K562 (cell line): ENCODE measurements at regions not wholly inside any gene's neighbourhood (a gene's known extent, or its start where the extent isn't known, plus 50 kb on each side); places are given as distances from the start of the nearest gene placed in this dataset.

Experiments used
- ATAC-seq: fragments of 200-7000 bp; cut with Tn5 transposase; 3 replicates; pipeline ENCODE4 v1.9.1; 2020; ENCODE audit warnings: moderate library complexity
- BruUV-seq: library from RNA; stranded (reverse); fragments of 400-500 nt; replicated peaks from 2 replicates; lab custom pipeline; 2021; lab: Mats Ljungman, UMichigan
- CTCF ChIA-PET: fragments of 300-600 bp; formaldehyde crosslinking; extraction: SDS; loops from one replicate; lab custom pipeline; 2021; ENCODE audit warnings: low intra/inter-chr PET ratio; lab: Yijun Ruan, JAX
- POLR2A ChIA-PET: fragments of 300-600, 350-650 bp; sonication (Branson Sonifier 250); formaldehyde crosslinking; extraction: SDS; loops from one replicate; lab custom pipeline; 2021; ENCODE audit warnings: antibody characterized with exemption, inconsistent platforms; lab: Yijun Ruan, JAX
- DNase-seq, 4 experiments: peaks; one replicate each; pipeline versions ENCODE4 v3.0.0 to v3.0.0-alpha.2; 2011 to 2018; ENCODE audit warnings: low spot score in 3 of 4, mixed read lengths in 3 of 4; ENCODE audit errors: extremely low read depth in 1 of 4
- FAIRE-seq: peaks from 2 replicates; lab custom pipeline; 2011; peaks lifted over from hg19 to GRCh38; lab: Jason Lieb, UNC
- H2AFZ ChIP-seq: 2 replicates; pipeline ENCODE4 v1.6.0; 2011; ENCODE audit warnings: low read depth, low read length, control low read depth, inconsistent platforms
- H3K27ac ChIP-seq: fragments of 200-600 bp; 3 replicates; pipeline ENCODE4 v1.8.0; 2011; ENCODE audit warnings: low read depth, mild to moderate bottlenecking, control low read depth, inconsistent platforms, low read length, moderate library complexity, mixed read lengths; ENCODE audit errors: extremely low read depth
- H3K27me3 ChIP-seq, 2 experiments: fragments of 300-600 bp in 1 of 2; 2 replicates in 1 of 2; 3 replicates in 1 of 2; pipeline versions ENCODE4 v1.6.0 to v1.8.0; 2011; ENCODE audit warnings: inconsistent platforms in 2 of 2, low read length in 2 of 2, mild to moderate bottlenecking in 1 of 2, mixed read lengths in 1 of 2, moderate library complexity in 1 of 2; ENCODE audit not compliant: control insufficient read depth in 2 of 2, insufficient read depth in 2 of 2
- H3K36me3 ChIP-seq: fragments of 300-600 bp; 3 replicates; pipeline ENCODE4 v1.8.0; 2011; ENCODE audit warnings: mild to moderate bottlenecking, low read length, inconsistent platforms; ENCODE audit not compliant: control insufficient read depth, insufficient read depth
- H3K4me1 ChIP-seq, 2 experiments: fragments of 200-600 bp in 1 of 2; replicated peaks in 1 of 2; 2 replicates in 1 of 2; 3 replicates in 1 of 2; pipeline versions ENCODE4 v1.5.1 to v1.8.0; 2011; ENCODE audit warnings: inconsistent platforms in 2 of 2, low read length in 2 of 2, mild to moderate bottlenecking in 1 of 2, mixed read lengths in 1 of 2, moderate library complexity in 1 of 2; ENCODE audit not compliant: control insufficient read depth in 2 of 2, insufficient read depth in 2 of 2
- H3K4me2 ChIP-seq: 2 replicates; pipeline ENCODE4 v1.6.1; 2011; ENCODE audit warnings: low read length, control low read depth, inconsistent platforms, mixed read lengths; ENCODE audit not compliant: insufficient read depth
- H3K4me3 ChIP-seq: fragments of 200-600 bp; sonication (generic), shearing (Covaris generic); 2 replicates; pipeline ENCODE4 v1.5.1; 2016; ENCODE audit warnings: control low read depth, inconsistent platforms
- H3K79me2 ChIP-seq: fragments of 200-600 bp; 3 replicates; pipeline ENCODE4 v1.8.0; 2011; ENCODE audit warnings: low read length, inconsistent platforms; ENCODE audit not compliant: control insufficient read depth, insufficient read depth
- H3K9ac ChIP-seq, 2 experiments: 2 replicates each; pipeline versions ENCODE4 v1.6.0 to v1.6.1; 2011; ENCODE audit warnings: low read depth in 2 of 2, low read length in 2 of 2, control low read depth in 1 of 2, inconsistent platforms in 1 of 2, mild to moderate bottlenecking in 1 of 2, mixed read lengths in 1 of 2; ENCODE audit not compliant: insufficient read depth in 1 of 2
- H3K9me1 ChIP-seq: one replicate; pipeline ENCODE4 v1.6.0; 2011; ENCODE audit warnings: inconsistent platforms, mild to moderate bottlenecking, low read length, moderate library complexity; ENCODE audit not compliant: control insufficient read depth, insufficient read depth
- H3K9me3 ChIP-seq: replicated peaks from 2 replicates; pipeline ENCODE4 v1.5.1; 2011; ENCODE audit warnings: low read depth, low read length, inconsistent platforms; ENCODE audit not compliant: control insufficient read depth, insufficient read depth
- H4K20me1 ChIP-seq: replicated peaks from 2 replicates; pipeline ENCODE4 v1.6.1; 2011; ENCODE audit warnings: low read length, inconsistent platforms, mixed read lengths; ENCODE audit not compliant: control insufficient read depth, insufficient read depth
- ARHGAP35 ChIP-seq: fragments of 450-650 bp; IDR thresholded peaks from 2 replicates; pipeline ENCODE4 v1.6.1; 2018; ENCODE audit not compliant: partially characterized antibody
- CTCF ChIP-seq, 3 experiments: IDR thresholded peaks in 2 of 3; conservative IDR thresholded peaks in 1 of 3; 2 replicates each; pipeline ENCODE4 v1.5.1; 2011 to 2012; ENCODE audit warnings: low read length in 3 of 3, mild to moderate bottlenecking in 3 of 3, control low read depth in 2 of 3, improper control_type of control experiment in 1 of 3, inconsistent platforms in 1 of 3, low read depth in 1 of 3, mixed read lengths in 1 of 3, moderate library complexity in 1 of 3; ENCODE audit not compliant: insufficient read depth in 2 of 3
- DACH1 ChIP-seq: fragments of 450-650 bp; IDR thresholded peaks from 2 replicates; pipeline ENCODE4 v1.6.1; 2018; ENCODE audit not compliant: partially characterized antibody
- DPF2 ChIP-seq: fragments of 450-650 bp; IDR thresholded peaks from 2 replicates; pipeline ENCODE4 v1.6.1; 2016
- ETV5 ChIP-seq: sonication (generic); formaldehyde crosslinking; IDR thresholded peaks from 2 replicates; pipeline ENCODE4 v1.4.0; 2020; ENCODE audit warnings: low read depth, mild to moderate bottlenecking, missing genetic modification reagents
- ETV6 ChIP-seq, 3 experiments: fragments of 150-350 bp in 1 of 3; sonication (generic) in 1 of 3; formaldehyde crosslinking in 1 of 3; IDR thresholded peaks; 2 replicates each; pipeline versions ENCODE4 v1.6.1 to v1.8.0; 2014 to 2022; ENCODE audit warnings: borderline replicate concordance in 2 of 3, low read depth in 2 of 3, antibody characterized with exemption in 1 of 3, low read length in 1 of 3, mild to moderate bottlenecking in 1 of 3, missing genetic modification reagents in 1 of 3
- FOXK2 ChIP-seq, 2 experiments: fragments of 450-650 bp; IDR thresholded peaks in 1 of 2; conservative IDR thresholded peaks in 1 of 2; 2 replicates each; pipeline ENCODE4 v1.6.1; 2016; ENCODE audit warnings: low read depth in 2 of 2, mild to moderate bottlenecking in 1 of 2
- GTF2E2 ChIP-seq: fragments of 200-800 bp; sonication (Bioruptor generic); IDR thresholded peaks from 2 replicates; pipeline ENCODE4 v1.6.1; 2016; ENCODE audit warnings: missing genetic modification characterization, missing compliant biosample characterization
- HNRNPH1 ChIP-seq: fragments of 200-400 bp; formaldehyde crosslinking; optimal IDR thresholded peaks from 2 replicates; pipeline ENCODE3; 2017; ENCODE audit warnings: low read depth, mild to moderate bottlenecking, low read length, moderate library complexity
- IRF1 ChIP-seq: sonication (generic); formaldehyde crosslinking; IDR thresholded peaks from 2 replicates; pipeline ENCODE4 v1.8.0; 2022; ENCODE audit warnings: missing genetic modification reagents, mild to moderate bottlenecking, borderline replicate concordance
- MTA1 ChIP-seq: fragments of 450-650 bp; IDR thresholded peaks from 2 replicates; pipeline ENCODE4 v1.6.1; 2017; ENCODE audit warnings: borderline replicate concordance
- MYBL2 ChIP-seq, 2 experiments: fragments of 450-650 bp in 1 of 2; sonication (generic) in 1 of 2; formaldehyde crosslinking in 1 of 2; IDR thresholded peaks; 2 replicates each; pipeline versions ENCODE4 v1.6.1 to v1.8.1; 2017 to 2022; ENCODE audit warnings: borderline replicate concordance in 1 of 2, inconsistent platforms in 1 of 2, low read depth in 1 of 2, mild to moderate bottlenecking in 1 of 2, missing genetic modification reagents in 1 of 2, moderate library complexity in 1 of 2
- NR2F6 ChIP-seq: fragments of 450-650 bp; formaldehyde crosslinking; IDR thresholded peaks from 2 replicates; pipeline ENCODE4 v1.4.0; 2020; ENCODE audit warnings: mild to moderate bottlenecking
- SETDB1 ChIP-seq: IDR thresholded peaks from one replicate; pipeline ENCODE4 v1.6.1; 2012; ENCODE audit warnings: low read length, control low read depth, inconsistent platforms
- ZNF140 ChIP-seq: fragments of 250-450 bp; sonication (Bioruptor Pico); IDR thresholded peaks from 2 replicates; pipeline ENCODE4 v1.8.0; 2021; ENCODE audit warnings: moderate library complexity, mild to moderate bottlenecking, inconsistent platforms
- WGBS: fragments of 100-300 bp; shearing (Covaris generic); methylation state at CpG from one replicate; pipeline ENCODE4 v1.1.6; 2016; ENCODE audit warnings: low coverage, mixed read lengths; ENCODE audit not compliant: insufficient coverage; ENCODE audit errors: missing lambda C conversion rate; 5-methylcytosine and 5-hydroxymethylcytosine counted together
- in situ Hi-C: fragments of 300-500 bp; cut with MboI; formaldehyde crosslinking; loops from 4 replicates; pipeline ENCODE4 v1.15.0; 2018; ENCODE audit warnings: inconsistent platforms, mixed read lengths
- intact Hi-C: fragments of 100-400 bp; cut with micrococcal nuclease; formaldehyde crosslinking; loops from 2 replicates; pipeline ENCODE4 v1.14.2; 2022
- TF ChIP-seq, protein P1 (sequence below), 2 experiments: IDR thresholded peaks in 1 of 2; conservative IDR thresholded peaks in 1 of 2; 2 replicates each; pipeline ENCODE4 v1.6.1; 2016; ENCODE audit warnings: low read depth in 2 of 2, mild to moderate bottlenecking in 1 of 2, missing compliant biosample characterization in 1 of 2, missing genetic modification characterization in 1 of 2, moderate library complexity in 1 of 2

DNA sequence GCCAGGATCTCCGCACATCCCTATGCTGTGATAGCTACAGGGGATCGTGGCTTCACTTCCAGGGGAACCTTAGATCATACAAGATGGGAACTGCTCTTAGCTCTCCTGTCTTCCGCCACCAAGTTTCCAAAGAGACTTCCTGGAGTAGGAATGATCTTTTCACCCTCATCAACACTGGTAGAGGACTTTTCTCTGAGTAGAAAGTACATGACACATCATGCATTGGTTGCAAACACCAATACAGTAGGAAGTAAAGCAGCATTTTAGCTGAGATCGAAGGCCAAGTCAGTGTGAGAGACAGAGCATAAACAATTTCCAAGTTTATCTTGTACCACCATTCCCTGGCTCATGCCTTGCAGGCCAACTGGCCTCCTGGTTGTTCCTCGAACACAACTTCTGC, 113.1 kb upstream of the NEDD9 start:
- Histone ChIP-seq H3K4me3 (no peak overlapping the region), H3K9me3 (no peaks in the 10 kb centered on the region), H3K36me3 (no peaks in the 10 kb centered on the region), H3K4me2 (no peak overlapping the region), H3K9me1 (no peaks in the 10 kb centered on the region), H3K9ac (no peak overlapping the region), H3K27ac (no peak overlapping the region), H2AFZ (no peak overlapping the region), H3K27me3 (peaks cover 0 to 8% of the 10 kb centered on the region in 2 experiments; a peak in 2 of 5 replicates), H3K79me2 (no peaks in the 10 kb centered on the region), H3K4me1 (no peaks in the 10 kb centered on the region), H4K20me1 (no peaks in the 10 kb centered on the region)
- intact Hi-C loops (no loop called here), in situ Hi-C loops (no loop called here)
- no peak for DNase-seq
- BruUV-seq, result no TSS peak
- CTCF ChIA-PET, result no interaction called here
- FAIRE-seq, result no peak
- ATAC-seq, result no peak
- TF ChIP-seq MTA1 (no peak), FOXK2 (conservative IDR thresholded peaks at IDR 0.05 in 1 of 2, IDR thresholded peaks at IDR 0.05 in 1 of 2; ENCODE audit: low read depth in 2 of 2) (no peak), DACH1 (no peak), ETV5 (CRISPR knock-in tag) (no peak), GTF2E2 (tag) (no peak), ARHGAP35 (no peak), MYBL2 (IDR thresholded peaks at IDR 0.05; ENCODE audit: low read depth) (no peak), MYBL2 (CRISPR knock-in tag; IDR thresholded peaks at IDR 0.05; ENCODE audit: borderline replicate concordance) (no peak), HNRNPH1 (no peak), ETV6 (IDR thresholded peaks at IDR 0.05; ENCODE audit: borderline replicate concordance in 1 of 2, low read depth in 2 of 2, low read length in 1 of 2) (no peak), ETV6 (CRISPR knock-in tag; IDR thresholded peaks at IDR 0.05; ENCODE audit: borderline replicate concordance) (no peak), IRF1 (CRISPR knock-in tag) (no peak), SETDB1 (no peak), DPF2 (no peak), CTCF (IDR thresholded peaks at IDR 0.05 in 2 of 3, conservative IDR thresholded peaks at IDR 0.05 in 1 of 3; ENCODE audit: insufficient read depth in 2 of 3, low read depth in 1 of 3, low read length in 3 of 3) (no peak), ZNF140 (no peak), NR2F6 (CRISPR knock-in tag) (no peak)
- TF ChIP-seq, protein P1, sequence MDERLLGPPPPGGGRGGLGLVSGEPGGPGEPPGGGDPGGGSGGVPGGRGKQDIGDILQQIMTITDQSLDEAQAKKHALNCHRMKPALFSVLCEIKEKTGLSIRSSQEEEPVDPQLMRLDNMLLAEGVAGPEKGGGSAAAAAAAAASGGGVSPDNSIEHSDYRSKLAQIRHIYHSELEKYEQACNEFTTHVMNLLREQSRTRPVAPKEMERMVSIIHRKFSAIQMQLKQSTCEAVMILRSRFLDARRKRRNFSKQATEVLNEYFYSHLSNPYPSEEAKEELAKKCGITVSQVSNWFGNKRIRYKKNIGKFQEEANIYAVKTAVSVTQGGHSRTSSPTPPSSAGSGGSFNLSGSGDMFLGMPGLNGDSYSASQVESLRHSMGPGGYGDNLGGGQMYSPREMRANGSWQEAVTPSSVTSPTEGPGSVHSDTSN (CRISPR knock-in tag; IDR thresholded peaks at IDR 0.05; ENCODE audit: low read depth), result no peak
- TF ChIP-seq, protein P1 (tag; conservative IDR thresholded peaks at IDR 0.05; ENCODE audit: low read depth), result no peak
- WGBS, result 3% methylated on average over 5 of the region's 5 CpGs
- POLR2A ChIA-PET, result interaction anchor here (0.5 to 1.5 kb wide), 3 partner anchors 9 to 265 kb away, joined by 3 to 4 read pairs (median 3); no protein-coding TSS in a partner anchor
